Right lobe of liver (tissue), 4 donors: ENCODE measurements at regions not wholly inside any gene's neighbourhood (a gene's known extent, or its start where the extent isn't known, plus 50 kb on each side); places are given as distances from the start of the nearest gene placed in this dataset.

Source experiments
- POLR2A ChIP-seq: fragments of 450-650 bp; IDR thresholded peaks from one replicate; pipeline ENCODE4 v1.6.1; 2017; ENCODE audit warnings: antibody characterized with exemption, mild to moderate bottlenecking
- TF ChIP-seq, protein P1 (sequence below), 4 donors: fragments of 200-600 bp in 3 of 4; fragments of 450-650 bp in 1 of 4; IDR thresholded peaks; one replicate each; pipeline versions ENCODE4 v1.5.1 to v1.8.0; 2016 to 2022; ENCODE audit warnings: antibody characterized with exemption in 4 of 4, mild to moderate bottlenecking in 2 of 4
- donor health status: DM: no; HTN: no; CAD: no.
- donor health status: DM: no; HTN: no; CAD: no.
- donor health status: DM: no; HTN: yes; CAD: no.

GRCh38 chr10:43921881-43922280, 273.2 kb upstream of the ZNF32 start:
- TF ChIP-seq, protein P1, sequence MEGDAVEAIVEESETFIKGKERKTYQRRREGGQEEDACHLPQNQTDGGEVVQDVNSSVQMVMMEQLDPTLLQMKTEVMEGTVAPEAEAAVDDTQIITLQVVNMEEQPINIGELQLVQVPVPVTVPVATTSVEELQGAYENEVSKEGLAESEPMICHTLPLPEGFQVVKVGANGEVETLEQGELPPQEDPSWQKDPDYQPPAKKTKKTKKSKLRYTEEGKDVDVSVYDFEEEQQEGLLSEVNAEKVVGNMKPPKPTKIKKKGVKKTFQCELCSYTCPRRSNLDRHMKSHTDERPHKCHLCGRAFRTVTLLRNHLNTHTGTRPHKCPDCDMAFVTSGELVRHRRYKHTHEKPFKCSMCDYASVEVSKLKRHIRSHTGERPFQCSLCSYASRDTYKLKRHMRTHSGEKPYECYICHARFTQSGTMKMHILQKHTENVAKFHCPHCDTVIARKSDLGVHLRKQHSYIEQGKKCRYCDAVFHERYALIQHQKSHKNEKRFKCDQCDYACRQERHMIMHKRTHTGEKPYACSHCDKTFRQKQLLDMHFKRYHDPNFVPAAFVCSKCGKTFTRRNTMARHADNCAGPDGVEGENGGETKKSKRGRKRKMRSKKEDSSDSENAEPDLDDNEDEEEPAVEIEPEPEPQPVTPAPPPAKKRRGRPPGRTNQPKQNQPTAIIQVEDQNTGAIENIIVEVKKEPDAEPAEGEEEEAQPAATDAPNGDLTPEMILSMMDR (IDR thresholded peaks at IDR 0.05): no peak
- TF ChIP-seq POLR2A: no peak
